ENCODE measurements at regions not wholly inside any gene's neighbourhood (a gene's known extent, or its start where the extent isn't known, plus 50 kb on each side); places are given as distances from the start of the nearest gene placed in this dataset.

- POLR2A ChIA-PET, result no interaction called here
- H3K4me1 ChIP-seq (ENCODE audit: control insufficient read depth, extremely low read depth, insufficient read depth, low read length), result no peaks in the 10 kb centered on the region
- TF ChIP-seq MYC (IDR thresholded peaks at IDR 0.05; ENCODE audit: low read depth, low read length) (no peak), JUN (IDR thresholded peaks at IDR 0.05; ENCODE audit: borderline replicate concordance, insufficient read depth, insufficient read length, low read depth) (no peak), CTCF (IDR thresholded peaks at IDR 0.05; ENCODE audit: extremely low read depth in 1 of 2, insufficient read depth in 1 of 2, low read depth in 1 of 2, low read length in 2 of 2) (no peak), FOS (IDR thresholded peaks at IDR 0.05; ENCODE audit: borderline replicate concordance, insufficient read depth, low read length) (no peak), GATA2 (IDR thresholded peaks at IDR 0.05; ENCODE audit: insufficient read depth, insufficient read length, low read depth, low read length) (no peak), POLR2AphosphoS5 (IDR thresholded peaks at IDR 0.05; ENCODE audit: insufficient read depth, low read depth, low read length) (no peak), POLR2A (IDR thresholded peaks at IDR 0.05; ENCODE audit: low read depth, low read length) (no peak), EZH2 (IDR thresholded peaks at IDR 0.05; ENCODE audit: borderline replicate concordance, low read depth, low read length, severe bottlenecking) (no peak)
- TF ChIP-seq, protein P1, sequence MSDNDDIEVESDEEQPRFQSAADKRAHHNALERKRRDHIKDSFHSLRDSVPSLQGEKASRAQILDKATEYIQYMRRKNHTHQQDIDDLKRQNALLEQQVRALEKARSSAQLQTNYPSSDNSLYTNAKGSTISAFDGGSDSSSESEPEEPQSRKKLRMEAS (IDR thresholded peaks at IDR 0.05; ENCODE audit: insufficient read depth, insufficient read length), result no peak
- no peaks in the 10 kb centered on the region for H3K9me1 ChIP-seq (replicated peaks; ENCODE audit: control insufficient read depth, extremely low read depth, insufficient read depth, low read length)
- no peak overlapping the region for H3K9ac ChIP-seq (replicated peaks; ENCODE audit: extremely low read depth, insufficient read depth, low read length)
- no peak overlapping the region for H2AFZ ChIP-seq (ENCODE audit: low read depth, low read length)
- BruUV-seq (replicated peaks), result no TSS peak
- no peaks in the 10 kb centered on the region for H3K27me3 ChIP-seq (ENCODE audit: control insufficient read depth in 2 of 2, insufficient read depth in 2 of 2, low read length in 2 of 2)
- intact Hi-C loops (cut with micrococcal nuclease), result no loop called here
- FAIRE-seq, result no peak
- no peak overlapping the region for H3K4me3 ChIP-seq (replicated peaks in 1 of 3; ENCODE audit: insufficient read depth in 1 of 3, low read depth in 1 of 3, low read length in 3 of 3)
- no peaks in the 10 kb centered on the region for H3K9me3 ChIP-seq (replicated peaks; ENCODE audit: control insufficient read depth, insufficient read depth, low read length)
- no peak for DNase-seq (ENCODE audit: low read depth, low spot score)
- no peaks in the 10 kb centered on the region for H3K79me2 ChIP-seq (ENCODE audit: control insufficient read depth, insufficient read depth, low read length)
- H3K27ac ChIP-seq (ENCODE audit: insufficient read depth, low read depth, low read length), result no peak overlapping the region
- CTCF ChIA-PET, result no interaction called here
- H3K4me2 ChIP-seq (ENCODE audit: insufficient read depth, low read length), result no peak overlapping the region
- H4K20me1 ChIP-seq (replicated peaks; ENCODE audit: control insufficient read depth, extremely low read depth, insufficient read depth, low read length), result no peaks in the 10 kb centered on the region
- H3K36me3 ChIP-seq (ENCODE audit: control insufficient read depth in 2 of 2, extremely low read depth in 1 of 2, insufficient read depth in 2 of 2, low read length in 2 of 2), result no peaks in the 10 kb centered on the region
- dilution Hi-C loops (cut with MboI; ENCODE audit: extremely low pct_ligation_motif_present, low sequenced_read_pairs), result no loop called here
These were observed 467.6 kb upstream of the HS6ST1 start for GRCh38 chr2:128786316-128786715.
